ENCODE measurements at regions not wholly inside any gene's neighbourhood (a gene's known extent, or its start where the extent isn't known, plus 50 kb on each side); places are given as distances from the start of the nearest gene placed in this dataset.

GRCh38 chr15:47885920-47886319 lies 168.6 kb downstream of the SEMA6D start:
- intact Hi-C loops (cut with micrococcal nuclease), result no loop called here
- Mint-ChIP-seq H3K9me3 (ENCODE audit: unreplicated experiment) (no peaks in the 10 kb centered on the region), H3K27ac (ENCODE audit: low read depth, unreplicated experiment) (no peak overlapping the region), H3K4me1 (ENCODE audit: insufficient read depth, unreplicated experiment) (peaks cover 18% of the 10 kb centered on the region), H3K36me3 (ENCODE audit: insufficient read depth, unreplicated experiment) (no peaks in the 10 kb centered on the region), H3K4me3 (ENCODE audit: unreplicated experiment) (no peak overlapping the region), H3K27me3 (ENCODE audit: insufficient read depth, unreplicated experiment) (no peaks in the 10 kb centered on the region)
- no TSS peak for BruUV-seq (replicated peaks)
- peak; percentile 89 for DNase-seq (ENCODE audit: unreplicated experiment)
- POLR2A ChIA-PET, result interaction anchor here (1.8 kb wide), 1 partner anchor 65 kb away, joined by 6 read pairs; no protein-coding TSS in a partner anchor
- TF ChIP-seq CTCF (IDR thresholded peaks at IDR 0.05; ENCODE audit: unreplicated experiment), result no peak
- CTCF ChIA-PET, result interaction anchor here (0.6 kb wide), 1 partner anchor 598 kb away, joined by 3 read pairs; no protein-coding TSS in a partner anchor

GRCh38 chr15:47887241-47887800 lies 170.0 kb downstream of the SEMA6D start:
- DNase-seq (ENCODE audit: unreplicated experiment), result no peak
- Mint-ChIP-seq H3K9me3 (ENCODE audit: unreplicated experiment) (no peaks in the 10 kb centered on the region), H3K27ac (ENCODE audit: low read depth, unreplicated experiment) (no peak overlapping the region), H3K27me3 (ENCODE audit: insufficient read depth, unreplicated experiment) (no peaks in the 10 kb centered on the region), H3K4me1 (ENCODE audit: insufficient read depth, unreplicated experiment) (peaks cover 18% of the 10 kb centered on the region), H3K36me3 (ENCODE audit: insufficient read depth, unreplicated experiment) (no peaks in the 10 kb centered on the region), H3K4me3 (ENCODE audit: unreplicated experiment) (no peak overlapping the region)
- ChIA-PET CTCF (interaction anchor here (0.6 kb wide), 2 partner anchors 177 to 682 kb away, joined by 3 read pairs; no protein-coding TSS in a partner anchor), POLR2A (interaction anchor here (1.3 kb wide), 1 partner anchor 67 kb away, joined by 6 read pairs; no protein-coding TSS in a partner anchor)
- TF ChIP-seq CTCF (IDR thresholded peaks at IDR 0.05; ENCODE audit: unreplicated experiment), result no peak
- no TSS peak for BruUV-seq (replicated peaks)
- intact Hi-C loops (cut with micrococcal nuclease), result no loop called here

- Mint-ChIP-seq H3K4me1 (ENCODE audit: insufficient read depth, unreplicated experiment) (peaks cover 18% of the 10 kb centered on the region), H3K9me3 (ENCODE audit: unreplicated experiment) (no peaks in the 10 kb centered on the region), H3K36me3 (ENCODE audit: insufficient read depth, unreplicated experiment) (no peaks in the 10 kb centered on the region), H3K27ac (ENCODE audit: low read depth, unreplicated experiment) (no peak overlapping the region), H3K27me3 (ENCODE audit: insufficient read depth, unreplicated experiment) (no peaks in the 10 kb centered on the region), H3K4me3 (ENCODE audit: unreplicated experiment) (no peak overlapping the region)
- CTCF ChIA-PET, result no interaction called here
- intact Hi-C loops (cut with micrococcal nuclease), result no loop called here
- POLR2A ChIA-PET, result no interaction called here
- no peak for TF ChIP-seq CTCF (IDR thresholded peaks at IDR 0.05; ENCODE audit: unreplicated experiment)
- BruUV-seq (replicated peaks), result no TSS peak
- DNase-seq (ENCODE audit: unreplicated experiment), result no peak
Observed at GRCh38 chr15:47888385-47889100, 171.2 kb downstream of the SEMA6D start.

- H3K27me3 Mint-ChIP-seq (ENCODE audit: insufficient read depth, unreplicated experiment), result no peaks in the 10 kb centered on the region
- H3K36me3 Mint-ChIP-seq (ENCODE audit: insufficient read depth, unreplicated experiment), result no peaks in the 10 kb centered on the region
- BruUV-seq (replicated peaks), result no TSS peak
- CTCF ChIA-PET, result interaction anchor here (0.6 to 1.3 kb wide), 5 partner anchors 43 to 695 kb away, joined by 3 to 5 read pairs (median 3); no protein-coding TSS in a partner anchor
- no peak overlapping the region for H3K27ac Mint-ChIP-seq (ENCODE audit: low read depth, unreplicated experiment)
- H3K4me3 Mint-ChIP-seq (ENCODE audit: unreplicated experiment), result no peak overlapping the region
- no peaks in the 10 kb centered on the region for H3K9me3 Mint-ChIP-seq (ENCODE audit: unreplicated experiment)
- POLR2A ChIA-PET, result interaction anchor here (0.8 to 1.9 kb wide), 7 partner anchors 9 to 705 kb away, joined by 3 to 7 read pairs (median 4); no protein-coding TSS in a partner anchor
- intact Hi-C loops (cut with micrococcal nuclease), result no loop called here
- H3K4me1 Mint-ChIP-seq (ENCODE audit: insufficient read depth, unreplicated experiment), result peaks cover 7% of the 10 kb centered on the region
- DNase-seq (ENCODE audit: unreplicated experiment), result no peak
- no peak for TF ChIP-seq CTCF (IDR thresholded peaks at IDR 0.05; ENCODE audit: unreplicated experiment)
Observed at GRCh38 chr15:47890397-47891150, 173.3 kb downstream of the SEMA6D start.

Data from MCF 10A (cell line).